Endodermal cell (in vitro differentiated cells): ENCODE measurements at regions not wholly inside any gene's neighbourhood (a gene's known extent, or its start where the extent isn't known, plus 50 kb on each side); places are given as distances from the start of the nearest gene placed in this dataset.

Source experiments
- DNase-seq: peaks from one replicate; pipeline ENCODE4 v3.0.0-alpha.2; 2017
- H3K27ac ChIP-seq: 2 replicates; pipeline ENCODE4 v1.5.1; 2013; ENCODE audit warnings: mild to moderate bottlenecking, low read depth, low read length, moderate library complexity
- H3K27me3 ChIP-seq: 2 replicates; pipeline ENCODE4 v1.6.1; 2013; ENCODE audit warnings: mild to moderate bottlenecking, low read length, moderate library complexity; ENCODE audit not compliant: insufficient read depth, control insufficient read depth, poor library complexity, severe bottlenecking
- H3K36me3 ChIP-seq: 2 replicates; pipeline ENCODE4 v1.7.0; 2013; ENCODE audit warnings: mild to moderate bottlenecking, low read length, moderate library complexity; ENCODE audit not compliant: control insufficient read depth, insufficient read depth
- H3K4me1 ChIP-seq: one replicate; pipeline ENCODE4 v1.7.0; 2013; ENCODE audit warnings: low read length; ENCODE audit not compliant: control insufficient read depth, insufficient read depth
- H3K4me3 ChIP-seq: 2 replicates; pipeline ENCODE4 v1.5.1; 2013; ENCODE audit warnings: mild to moderate bottlenecking, low read length, moderate library complexity
- H3K9ac ChIP-seq: 2 replicates; pipeline ENCODE4 v1.6.1; 2013; ENCODE audit warnings: mild to moderate bottlenecking, low read length, moderate library complexity; ENCODE audit not compliant: poor library complexity, severe bottlenecking; ENCODE audit errors: extremely low read depth
- H3K9me3 ChIP-seq: 2 replicates; pipeline ENCODE4 v1.6.1; 2013; ENCODE audit warnings: mild to moderate bottlenecking, low read length, moderate library complexity; ENCODE audit not compliant: control insufficient read depth
- H3K27ac Mint-ChIP-seq: 2 replicates; pipeline ENCODE4 v1.8.0; 2020; ENCODE audit warnings: mixed read lengths
- H3K27me3 Mint-ChIP-seq: 2 replicates; pipeline ENCODE4 v1.8.0; 2021; ENCODE audit warnings: mild to moderate bottlenecking, mixed read lengths; ENCODE audit not compliant: insufficient read depth
- H3K36me3 Mint-ChIP-seq: 2 replicates; pipeline ENCODE4 v1.8.0; 2020; ENCODE audit warnings: low read depth, mixed read lengths
- H3K4me1 Mint-ChIP-seq: 2 replicates; pipeline ENCODE4 v1.8.0; 2020; ENCODE audit warnings: mixed read lengths
- H3K4me3 Mint-ChIP-seq: 2 replicates; pipeline ENCODE4 v1.8.0; 2020; ENCODE audit warnings: mild to moderate bottlenecking, moderate library complexity, mixed read lengths
- H3K9me3 Mint-ChIP-seq: 2 replicates; pipeline ENCODE4 v1.8.0; 2020; ENCODE audit warnings: mild to moderate bottlenecking, mixed read lengths
- WGBS, 2 experiments: methylation state at CpG; one replicate each; pipeline versions ENCODE4 v1.1.5 to v1.1.7; 2013; ENCODE audit warnings: missing lambda C conversion rate in 2 of 2, mixed read lengths in 1 of 2; ENCODE audit not compliant: insufficient coverage in 1 of 2, insufficient read length in 1 of 2; 5-methylcytosine and 5-hydroxymethylcytosine counted together
- TF ChIP-seq, protein P1 (sequence below): fragments of 200-600 bp; sonication (generic); conservative IDR thresholded peaks from 2 replicates; pipeline ENCODE4 v1.5.0; 2021; ENCODE audit warnings: antibody characterized with exemption, mild to moderate bottlenecking

DNA sequence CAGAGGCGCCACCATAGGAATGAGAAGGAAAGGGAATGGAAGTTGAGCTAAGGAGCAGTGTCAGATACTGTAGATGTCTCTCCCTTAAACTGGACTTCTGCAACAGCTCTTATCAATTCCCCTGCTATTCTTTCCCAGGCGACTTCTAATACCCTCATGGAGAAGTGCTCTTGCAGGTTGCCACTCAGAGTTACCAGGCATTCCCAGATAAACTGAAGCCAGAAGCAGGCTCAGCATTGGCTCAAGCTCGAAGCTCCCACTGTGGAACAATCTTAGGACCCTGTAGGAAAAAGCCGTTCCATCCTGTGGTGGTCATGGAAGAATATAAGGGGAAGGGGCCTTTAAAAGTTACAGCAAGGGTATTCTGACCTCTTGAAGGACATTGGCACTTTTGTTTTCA is 208.7 kb upstream of the PLET1 start:
- peaks cover 3% of the 10 kb centered on the region for H3K4me1 ChIP-seq
- H3K9ac ChIP-seq: no peak overlapping the region
- H3K27ac ChIP-seq: no peak overlapping the region
- no peaks in the 10 kb centered on the region for H3K9me3 ChIP-seq
- DNase-seq: no peak
- Mint-ChIP-seq H3K27me3 (peaks cover 38% of the 10 kb centered on the region), H3K36me3 (no peaks in the 10 kb centered on the region), H3K4me3 (no peak overlapping the region), H3K9me3 (no peaks in the 10 kb centered on the region), H3K27ac (no peak overlapping the region), H3K4me1 (peaks cover 13% of the 10 kb centered on the region)
- 89 to 100% methylated on average over 2 to 4 of the region's 4 CpGs for WGBS, 2 experiments
- no peaks in the 10 kb centered on the region for H3K36me3 ChIP-seq
- no peaks in the 10 kb centered on the region for H3K27me3 ChIP-seq
- TF ChIP-seq, protein P1, sequence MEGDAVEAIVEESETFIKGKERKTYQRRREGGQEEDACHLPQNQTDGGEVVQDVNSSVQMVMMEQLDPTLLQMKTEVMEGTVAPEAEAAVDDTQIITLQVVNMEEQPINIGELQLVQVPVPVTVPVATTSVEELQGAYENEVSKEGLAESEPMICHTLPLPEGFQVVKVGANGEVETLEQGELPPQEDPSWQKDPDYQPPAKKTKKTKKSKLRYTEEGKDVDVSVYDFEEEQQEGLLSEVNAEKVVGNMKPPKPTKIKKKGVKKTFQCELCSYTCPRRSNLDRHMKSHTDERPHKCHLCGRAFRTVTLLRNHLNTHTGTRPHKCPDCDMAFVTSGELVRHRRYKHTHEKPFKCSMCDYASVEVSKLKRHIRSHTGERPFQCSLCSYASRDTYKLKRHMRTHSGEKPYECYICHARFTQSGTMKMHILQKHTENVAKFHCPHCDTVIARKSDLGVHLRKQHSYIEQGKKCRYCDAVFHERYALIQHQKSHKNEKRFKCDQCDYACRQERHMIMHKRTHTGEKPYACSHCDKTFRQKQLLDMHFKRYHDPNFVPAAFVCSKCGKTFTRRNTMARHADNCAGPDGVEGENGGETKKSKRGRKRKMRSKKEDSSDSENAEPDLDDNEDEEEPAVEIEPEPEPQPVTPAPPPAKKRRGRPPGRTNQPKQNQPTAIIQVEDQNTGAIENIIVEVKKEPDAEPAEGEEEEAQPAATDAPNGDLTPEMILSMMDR: no peak
- H3K4me3 ChIP-seq: no peak overlapping the region

DNA sequence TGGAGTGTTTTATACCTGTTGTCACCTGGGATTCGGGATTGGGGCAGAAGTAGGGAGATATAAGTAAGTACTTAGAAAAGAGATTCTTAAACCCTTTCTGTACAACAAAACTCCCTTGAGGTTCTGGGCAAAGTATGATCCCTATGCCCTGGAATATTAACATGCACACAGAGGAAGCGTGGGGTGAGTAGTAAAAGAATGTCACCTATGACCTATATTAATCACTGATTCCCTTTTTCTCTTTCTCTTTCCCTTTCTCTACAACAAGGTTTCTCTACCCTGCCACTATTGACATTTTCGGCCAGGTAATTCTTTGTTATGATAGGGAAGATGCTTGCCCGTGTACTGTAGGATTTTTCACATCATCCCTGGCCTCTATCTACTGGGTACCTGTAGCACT is 209.7 kb upstream of the PLET1 start:
- Histone ChIP-seq H3K27me3 (no peaks in the 10 kb centered on the region), H3K4me1 (peaks cover 3% of the 10 kb centered on the region), H3K4me3 (no peak overlapping the region), H3K9me3 (no peaks in the 10 kb centered on the region), H3K27ac (no peak overlapping the region), H3K9ac (no peak overlapping the region), H3K36me3 (no peaks in the 10 kb centered on the region)
- Mint-ChIP-seq H3K4me3 (no peak overlapping the region), H3K27ac (no peak overlapping the region), H3K9me3 (no peaks in the 10 kb centered on the region), H3K36me3 (no peaks in the 10 kb centered on the region), H3K4me1 (peaks cover 11% of the 10 kb centered on the region), H3K27me3 (peaks cover 48% of the 10 kb centered on the region)
- 92% methylated on average over 2 to 4 of the region's 4 CpGs for WGBS, 2 experiments
- TF ChIP-seq, protein P1: no peak
- no peak for DNase-seq

DNA sequence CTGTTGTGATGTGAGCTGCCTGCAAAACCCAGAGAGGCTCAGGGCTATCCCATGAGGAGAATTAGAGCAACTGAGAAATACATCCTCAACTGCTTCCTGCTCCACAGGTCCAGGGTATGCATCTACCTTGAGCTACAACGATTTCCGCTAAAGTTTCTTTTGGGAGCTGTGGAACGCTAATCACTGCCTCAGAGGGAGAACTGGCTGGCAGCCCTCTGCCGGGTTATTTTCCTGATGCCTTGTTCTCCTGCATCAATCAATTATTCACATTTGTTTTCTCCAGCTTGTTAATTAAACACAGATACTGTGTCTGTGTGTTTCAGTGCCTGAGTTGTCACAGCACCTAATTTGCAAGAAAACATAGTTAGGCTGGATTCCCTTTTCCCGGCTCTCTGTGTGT is 211.1 kb upstream of the PLET1 start:
- DNase-seq: no peak
- H3K36me3 ChIP-seq: no peaks in the 10 kb centered on the region
- 94 to 100% methylated on average over 3 to 5 of the region's 5 CpGs for WGBS, 2 experiments
- Mint-ChIP-seq H3K9me3 (no peaks in the 10 kb centered on the region), H3K27ac (no peak overlapping the region), H3K27me3 (peaks cover 62% of the 10 kb centered on the region), H3K4me3 (no peak overlapping the region), H3K36me3 (no peaks in the 10 kb centered on the region), H3K4me1 (peaks cover 4% of the 10 kb centered on the region)
- no peak overlapping the region for H3K9ac ChIP-seq
- no peak overlapping the region for H3K4me3 ChIP-seq
- H3K27me3 ChIP-seq: no peaks in the 10 kb centered on the region
- H3K27ac ChIP-seq: no peak overlapping the region
- TF ChIP-seq, protein P1: no peak
- H3K4me1 ChIP-seq: no peaks in the 10 kb centered on the region
- H3K9me3 ChIP-seq: no peaks in the 10 kb centered on the region
